Lung (tissue), 11 donors: ENCODE measurements at regions not wholly inside any gene's neighbourhood (a gene's known extent, or its start where the extent isn't known, plus 50 kb on each side); places are given as distances from the start of the nearest gene placed in this dataset.

Experiments used
- ATAC-seq: fragments of 200-7000 bp; cut with Tn5 transposase; one replicate; pipeline ENCODE4 v1.9.1; 2020; ENCODE audit warnings: moderate number of reproducible peaks; ENCODE audit not compliant: insufficient read depth, low FRiP score
- DNase-seq, 3 donors: peaks; one replicate each; pipeline ENCODE4 v3.0.0-alpha.2; 2013 to 2017
- H3K27ac ChIP-seq, 2 donors: one replicate each; pipeline ENCODE4 v1.5.1; 2013; ENCODE audit warnings: mild to moderate bottlenecking in 2 of 2, moderate library complexity in 2 of 2, control low read depth in 1 of 2, inconsistent platforms in 1 of 2, low read depth in 1 of 2, low read length in 1 of 2
- H3K27me3 ChIP-seq, 3 donors: one replicate each; pipeline ENCODE4 v1.5.1; 2013; ENCODE audit warnings: low read length in 2 of 3; ENCODE audit not compliant: control insufficient read depth in 3 of 3, insufficient read depth in 3 of 3
- H3K36me3 ChIP-seq, 4 donors: one replicate each; pipeline ENCODE4 v1.5.1; 2013; ENCODE audit warnings: low read length in 4 of 4, mild to moderate bottlenecking in 1 of 4, moderate library complexity in 1 of 4; ENCODE audit not compliant: control insufficient read depth in 4 of 4, insufficient read depth in 4 of 4
- H3K4me1 ChIP-seq, 5 donors: one replicate each; pipeline ENCODE4 v1.5.1; 2013; ENCODE audit warnings: low read length in 5 of 5, mild to moderate bottlenecking in 2 of 5, moderate library complexity in 1 of 5; ENCODE audit not compliant: control insufficient read depth in 5 of 5, insufficient read depth in 5 of 5
- H3K4me3 ChIP-seq: one replicate; pipeline ENCODE4 v1.5.1; 2013; ENCODE audit warnings: mild to moderate bottlenecking, control low read depth, moderate library complexity
- H3K9ac ChIP-seq, 2 donors: one replicate each; pipeline ENCODE4 v1.5.1; 2013; ENCODE audit warnings: low read length in 2 of 2, control low read depth in 1 of 2; ENCODE audit not compliant: insufficient read depth in 1 of 2
- H3K9me3 ChIP-seq, 4 donors: one replicate each; pipeline ENCODE4 v1.5.1; 2013; ENCODE audit warnings: low read length in 3 of 4, mild to moderate bottlenecking in 1 of 4, moderate library complexity in 1 of 4; ENCODE audit not compliant: control insufficient read depth in 4 of 4, insufficient read depth in 3 of 4
- CTCF ChIP-seq: IDR thresholded peaks from 2 replicates; pipeline ENCODE4 v1.5.1; 2012; ENCODE audit warnings: mild to moderate bottlenecking; ENCODE audit errors: control extremely low read depth, extremely low read depth
- WGBS, 2 donors: extraction: QIAGEN DNeasy Blood & Tissue Kit; methylation state at CpG; one replicate each; pipeline ENCODE4 v1.1.7; 2013; 5-methylcytosine and 5-hydroxymethylcytosine counted together
- donor health status: control.
- donor health status: control.
- donor health status: Bipolar disorder and iron deficiency.
- donor health status: healthy.
- donor health status: DM: yes; HTN: yes; CAD: no.

GRCh38 chr6:12478921-12479320, 188.8 kb downstream of the EDN1 start:
- ATAC-seq: no peak
- Histone ChIP-seq H3K27me3 (no peaks in the 10 kb centered on the region), H3K9me3 (no peaks in the 10 kb centered on the region), H3K4me1 (peaks cover 0 to 4% (median 0%) of the 10 kb centered on the region in 5 donors), H3K9ac (no peak overlapping the region), H3K27ac (no peak overlapping the region), H3K36me3 (no peaks in the 10 kb centered on the region), H3K4me3 (no peak overlapping the region)
- TF ChIP-seq CTCF: no peak
- WGBS, 2 donors: 70 to 79% methylated on average over 3 of the region's 3 CpGs
- DNase-seq: no peak

GRCh38 chr6:12479451-12479850, 189.3 kb downstream of the EDN1 start:
- H3K9me3 ChIP-seq: no peaks in the 10 kb centered on the region
- no peak overlapping the region for H3K27ac ChIP-seq
- H3K36me3 ChIP-seq: no peaks in the 10 kb centered on the region
- no peak for TF ChIP-seq CTCF
- no peak overlapping the region for H3K9ac ChIP-seq
- no peak overlapping the region for H3K4me3 ChIP-seq
- 98 to 100% methylated on average over 2 of the region's 2 CpGs for WGBS, 2 donors
- DNase-seq (no peak), ATAC-seq (no peak)
- no peaks in the 10 kb centered on the region for H3K27me3 ChIP-seq
- H3K4me1 ChIP-seq: peaks cover 0 to 4% (median 0%) of the 10 kb centered on the region in 5 donors

GRCh38 chr6:12479881-12480280, 189.7 kb downstream of the EDN1 start:
- DNase-seq (no peak), ATAC-seq (no peak)
- Histone ChIP-seq H3K27ac (no peak overlapping the region), H3K4me1 (peaks cover 0 to 2% (median 0%) of the 10 kb centered on the region in 5 donors), H3K4me3 (no peak overlapping the region), H3K9me3 (no peaks in the 10 kb centered on the region), H3K27me3 (no peaks in the 10 kb centered on the region), H3K9ac (no peak overlapping the region), H3K36me3 (no peaks in the 10 kb centered on the region)
- 81 to 84% methylated on average over 2 of the region's 2 CpGs for WGBS, 2 donors
- TF ChIP-seq CTCF: no peak

- no peaks in the 10 kb centered on the region for H3K27me3 ChIP-seq
- no peak overlapping the region for H3K27ac ChIP-seq
- H3K9me3 ChIP-seq: no peaks in the 10 kb centered on the region
- ATAC-seq: no peak
- 86 to 96% methylated on average over 3 of the region's 3 CpGs for WGBS, 2 donors
- no peak for TF ChIP-seq CTCF
- H3K36me3 ChIP-seq: no peaks in the 10 kb centered on the region
- DNase-seq: no peak
- no peaks in the 10 kb centered on the region for H3K4me1 ChIP-seq
- H3K4me3 ChIP-seq: no peak overlapping the region
- H3K9ac ChIP-seq: no peak overlapping the region
Measured at GRCh38 chr6:12480379-12480778, 190.2 kb downstream of the EDN1 start.
